Suprapubic skin (tissue), 4 donors: ENCODE measurements at regions not wholly inside any gene's neighbourhood (a gene's known extent, or its start where the extent isn't known, plus 50 kb on each side); places are given as distances from the start of the nearest gene placed in this dataset.

Source experiments
- DNase-seq, 2 donors: peaks; one replicate each; pipeline ENCODE4 v3.0.0-alpha.2; 2019; ENCODE audit warnings: low spot score in 2 of 2
- H3K27ac ChIP-seq: fragments of 200-600 bp; sonication (generic); one replicate; pipeline ENCODE4 v1.5.1; 2019
- H3K27me3 ChIP-seq: fragments of 200-600 bp; sonication (generic); one replicate; pipeline ENCODE4 v1.5.1; 2019
- H3K36me3 ChIP-seq: fragments of 200-600 bp; sonication (generic); one replicate; pipeline ENCODE4 v1.5.1; 2019
- H3K4me1 ChIP-seq: fragments of 200-600 bp; sonication (generic); one replicate; pipeline ENCODE4 v1.5.1; 2019
- H3K4me3 ChIP-seq: fragments of 200-600 bp; sonication (generic); one replicate; pipeline ENCODE4 v1.5.1; 2019; ENCODE audit warnings: mild to moderate bottlenecking
- H3K9me3 ChIP-seq: fragments of 200-600 bp; sonication (generic); one replicate; pipeline ENCODE4 v1.5.1; 2019
- EP300 ChIP-seq: sonication (generic); formaldehyde crosslinking; IDR thresholded peaks from one replicate; pipeline ENCODE4 v1.6.1; 2017; ENCODE audit warnings: antibody characterized with exemption
- POLR2A ChIP-seq, 2 donors: fragments of 450-650 bp; IDR thresholded peaks; one replicate each; pipeline ENCODE4 v1.6.1; 2017; ENCODE audit warnings: antibody characterized with exemption in 2 of 2, mild to moderate bottlenecking in 2 of 2, moderate library complexity in 2 of 2
- POLR2AphosphoS5 ChIP-seq, 3 donors: sonication (generic); formaldehyde crosslinking; IDR thresholded peaks; one replicate each; pipeline ENCODE4 v1.6.1; 2017; ENCODE audit warnings: antibody characterized with exemption in 3 of 3
- WGBS: methylation state at CpG from one replicate; pipeline ENCODE4 v1.1.5; 2018; 5-methylcytosine and 5-hydroxymethylcytosine counted together
- TF ChIP-seq, protein P1 (sequence below), 2 donors: fragments of 200-600 bp in 1 of 2; fragments of 450-650 bp in 1 of 2; sonication (generic) in 1 of 2; IDR thresholded peaks; one replicate each; pipeline ENCODE4 v1.5.1; 2016 to 2019; ENCODE audit warnings: antibody characterized with exemption in 2 of 2, mild to moderate bottlenecking in 1 of 2, moderate library complexity in 1 of 2

DNA sequence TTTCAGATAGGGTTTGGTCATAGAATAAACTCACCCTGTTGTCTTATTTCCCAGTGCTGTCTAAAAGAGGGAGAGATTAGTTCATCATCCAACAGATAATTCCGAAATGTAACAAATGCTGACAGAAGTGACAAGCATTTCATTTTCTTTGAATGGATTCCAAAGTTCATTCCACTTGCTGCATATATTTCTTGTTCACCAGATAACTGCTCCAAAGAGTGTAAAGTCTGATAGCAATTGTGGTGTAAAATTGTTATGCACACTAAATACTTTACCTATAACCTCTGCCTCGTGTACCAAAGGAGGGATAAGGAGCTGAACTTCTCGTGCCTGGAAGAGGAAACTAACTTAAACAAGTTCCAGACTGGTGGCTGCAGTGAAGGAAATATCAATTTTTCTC is 290.0 kb upstream of the ADAMTSL1 start:
- no peak for DNase-seq
- Histone ChIP-seq H3K4me1 (no peaks in the 10 kb centered on the region), H3K27me3 (no peaks in the 10 kb centered on the region), H3K27ac (no peak overlapping the region), H3K9me3 (no peaks in the 10 kb centered on the region), H3K36me3 (no peaks in the 10 kb centered on the region), H3K4me3 (no peak overlapping the region)
- no peak for TF ChIP-seq POLR2AphosphoS5 (IDR thresholded peaks at IDR 0.05)
- 40% methylated on average over 3 of the region's 3 CpGs for WGBS

DNA sequence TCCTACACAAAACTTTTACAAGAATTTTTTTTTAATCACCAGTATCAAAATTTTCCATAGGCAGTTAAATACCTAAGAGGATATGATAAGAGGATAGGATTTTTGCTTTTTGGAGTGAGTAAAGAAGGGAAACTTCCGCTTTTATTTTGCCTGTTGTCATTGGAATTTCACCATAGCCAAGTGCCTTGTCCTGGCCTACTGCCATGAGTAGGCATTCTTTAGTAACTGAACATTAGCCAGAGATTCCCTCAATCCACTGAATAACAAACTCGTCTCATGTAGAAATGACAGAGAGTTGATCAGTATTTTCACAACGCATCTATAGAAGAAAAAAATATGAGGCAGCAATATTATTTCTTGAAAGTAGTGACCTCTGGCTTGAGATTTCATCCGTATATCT is 289.6 kb upstream of the ADAMTSL1 start:
- DNase-seq = no peak
- H3K27ac ChIP-seq = no peak overlapping the region
- TF ChIP-seq EP300 (no peak), POLR2AphosphoS5 (IDR thresholded peaks at IDR 0.05) (no peak), POLR2A (IDR thresholded peaks at IDR 0.05) (no peak)
- TF ChIP-seq, protein P1, sequence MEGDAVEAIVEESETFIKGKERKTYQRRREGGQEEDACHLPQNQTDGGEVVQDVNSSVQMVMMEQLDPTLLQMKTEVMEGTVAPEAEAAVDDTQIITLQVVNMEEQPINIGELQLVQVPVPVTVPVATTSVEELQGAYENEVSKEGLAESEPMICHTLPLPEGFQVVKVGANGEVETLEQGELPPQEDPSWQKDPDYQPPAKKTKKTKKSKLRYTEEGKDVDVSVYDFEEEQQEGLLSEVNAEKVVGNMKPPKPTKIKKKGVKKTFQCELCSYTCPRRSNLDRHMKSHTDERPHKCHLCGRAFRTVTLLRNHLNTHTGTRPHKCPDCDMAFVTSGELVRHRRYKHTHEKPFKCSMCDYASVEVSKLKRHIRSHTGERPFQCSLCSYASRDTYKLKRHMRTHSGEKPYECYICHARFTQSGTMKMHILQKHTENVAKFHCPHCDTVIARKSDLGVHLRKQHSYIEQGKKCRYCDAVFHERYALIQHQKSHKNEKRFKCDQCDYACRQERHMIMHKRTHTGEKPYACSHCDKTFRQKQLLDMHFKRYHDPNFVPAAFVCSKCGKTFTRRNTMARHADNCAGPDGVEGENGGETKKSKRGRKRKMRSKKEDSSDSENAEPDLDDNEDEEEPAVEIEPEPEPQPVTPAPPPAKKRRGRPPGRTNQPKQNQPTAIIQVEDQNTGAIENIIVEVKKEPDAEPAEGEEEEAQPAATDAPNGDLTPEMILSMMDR (IDR thresholded peaks at IDR 0.05) = no peak
- no peaks in the 10 kb centered on the region for H3K9me3 ChIP-seq
- no peaks in the 10 kb centered on the region for H3K4me1 ChIP-seq
- no peaks in the 10 kb centered on the region for H3K36me3 ChIP-seq
- no peak overlapping the region for H3K4me3 ChIP-seq
- WGBS = 74% methylated on average over 4 of the region's 4 CpGs
- no peaks in the 10 kb centered on the region for H3K27me3 ChIP-seq

DNA sequence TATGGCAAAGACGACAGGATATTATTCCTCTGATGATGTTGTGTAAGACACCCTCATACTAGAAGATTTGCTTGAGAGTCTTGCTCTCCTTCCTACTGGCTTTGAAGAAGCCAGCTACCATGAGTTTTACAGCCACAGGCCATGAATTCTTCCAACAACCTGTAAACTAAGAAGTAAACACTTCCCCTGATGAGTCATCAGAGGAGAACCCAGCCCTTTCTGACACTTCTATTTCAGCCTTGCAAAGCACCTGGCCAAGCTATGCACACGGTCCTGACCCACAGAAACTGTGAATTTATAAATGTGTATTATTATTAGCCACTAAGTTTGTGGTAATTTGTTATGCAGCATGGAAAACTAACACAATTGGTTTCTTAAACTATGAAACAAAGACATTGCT is 288.8 kb upstream of the ADAMTSL1 start:
- DNase-seq = no peak
- Histone ChIP-seq H3K27me3 (no peaks in the 10 kb centered on the region), H3K9me3 (no peaks in the 10 kb centered on the region), H3K4me3 (no peak overlapping the region), H3K27ac (no peak overlapping the region), H3K4me1 (no peaks in the 10 kb centered on the region), H3K36me3 (no peaks in the 10 kb centered on the region)
- 39% methylated on average over 2 of the region's 2 CpGs for WGBS
- TF ChIP-seq EP300 (no peak), POLR2AphosphoS5 (IDR thresholded peaks at IDR 0.05) (no peak), POLR2A (IDR thresholded peaks at IDR 0.05) (no peak)
- TF ChIP-seq, protein P1 (IDR thresholded peaks at IDR 0.05) = no peak

DNA sequence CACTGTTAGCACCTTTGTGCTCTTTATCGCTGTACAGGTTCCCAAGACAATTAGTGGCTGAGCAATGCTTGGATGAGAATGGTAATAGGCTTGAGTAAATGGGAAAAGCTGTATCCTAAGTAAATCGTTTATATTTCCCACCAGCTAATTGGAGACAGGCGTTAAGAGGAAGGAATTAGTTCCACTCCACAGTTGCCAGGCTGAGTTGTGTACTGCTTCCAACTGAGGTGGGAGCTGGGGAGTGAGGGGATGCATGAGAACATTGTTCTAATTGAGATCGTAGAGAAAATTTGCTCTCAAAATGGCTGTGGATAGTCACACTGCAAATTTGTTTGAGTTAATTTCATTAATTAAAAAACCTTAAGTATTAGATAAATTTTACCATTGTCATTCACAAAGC is 285.0 kb upstream of the ADAMTSL1 start:
- Histone ChIP-seq H3K27me3 (no peaks in the 10 kb centered on the region), H3K36me3 (no peaks in the 10 kb centered on the region), H3K4me1 (no peaks in the 10 kb centered on the region), H3K9me3 (no peaks in the 10 kb centered on the region), H3K4me3 (no peak overlapping the region), H3K27ac (no peak overlapping the region)
- no peak for DNase-seq
- TF ChIP-seq POLR2AphosphoS5 (IDR thresholded peaks at IDR 0.05) = no peak
- TF ChIP-seq POLR2A (IDR thresholded peaks at IDR 0.05) = no peak
- no peak for TF ChIP-seq EP300
- TF ChIP-seq, protein P1 (IDR thresholded peaks at IDR 0.05) = no peak
- 74% methylated on average over 4 of the region's 4 CpGs for WGBS

DNA sequence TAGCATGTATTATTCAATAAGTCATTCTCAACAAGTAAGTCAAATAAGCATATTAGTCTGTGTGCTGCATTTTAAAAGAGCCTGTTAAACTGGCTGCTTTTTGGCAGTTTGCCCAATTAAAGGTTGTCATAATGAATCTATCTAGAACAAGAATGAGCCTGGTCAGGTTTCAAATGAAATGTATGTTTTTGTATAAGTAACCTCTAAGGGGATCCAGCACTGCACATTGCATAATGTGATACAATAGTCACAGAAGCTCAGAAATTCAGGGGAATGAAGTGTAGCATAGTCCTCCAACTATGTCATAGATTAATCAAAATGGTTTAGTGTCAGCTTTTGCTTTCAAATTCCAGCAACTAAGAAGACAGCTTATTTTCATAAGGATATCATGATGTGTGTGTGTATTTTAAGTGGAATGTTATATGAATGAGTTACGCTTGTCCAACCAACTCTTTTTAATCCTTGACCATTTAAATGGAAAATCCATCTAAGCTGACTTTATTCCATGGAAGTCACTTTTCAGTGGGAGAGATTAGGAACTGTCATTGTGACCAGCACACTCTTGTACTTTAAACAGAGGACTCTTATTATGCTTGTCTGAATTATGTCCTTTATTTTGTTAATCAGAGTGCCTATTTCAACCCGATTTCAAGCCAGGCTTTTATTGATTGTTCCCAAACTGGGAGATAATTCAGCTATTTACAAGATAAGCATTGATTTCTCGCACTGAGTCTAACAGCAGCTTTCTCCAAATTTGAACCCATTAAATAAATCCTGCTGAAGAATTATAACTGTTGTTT is 283.9 kb upstream of the ADAMTSL1 start:
- Histone ChIP-seq H3K9me3 (no peaks in the 10 kb centered on the region), H3K27me3 (no peaks in the 10 kb centered on the region), H3K36me3 (no peaks in the 10 kb centered on the region), H3K27ac (no peak overlapping the region), H3K4me3 (no peak overlapping the region), H3K4me1 (no peaks in the 10 kb centered on the region)
- WGBS = 49% methylated on average over 3 of the region's 3 CpGs
- no peak for DNase-seq
- no peak for TF ChIP-seq POLR2AphosphoS5 (IDR thresholded peaks at IDR 0.05)
- TF ChIP-seq, protein P1 (IDR thresholded peaks at IDR 0.05) = no peak
- TF ChIP-seq EP300 = no peak
- TF ChIP-seq POLR2A (IDR thresholded peaks at IDR 0.05) = no peak
